Stimulated activated CD4-positive, alpha-beta T cell treated with anti-CD3 and anti-CD28 coated beads, Interleukin-12 subunit alpha, Interleukin-12 subunit beta, amount 100 ng/mL, for 48 hours (primary cell): ENCODE measurements at regions not wholly inside any gene's neighbourhood (a gene's known extent, or its start where the extent isn't known, plus 50 kb on each side); places are given as distances from the start of the nearest gene placed in this dataset.
"Not testable (repeated sequence)": the region's sequence is repeated elsewhere in the genome, so short reads cannot be mapped to it uniquely, and the experiment has no call there.

Source experiments
- DNase-seq, 3 donors: peaks; one replicate each; pipeline ENCODE4 v3.0.0-alpha.2; 2020; ENCODE audit warnings: low read depth in 2 of 3, low spot score in 1 of 3

GRCh38 chr13:44755872-44756271 lies 179.7 kb upstream of the TSC22D1 start:
- DNase-seq, result no peak

- DNase-seq, result no peak
Observed at GRCh38 chr13:44752164-44752563, 176.0 kb upstream of the TSC22D1 start.

- DNase-seq, result no peak
Observed at GRCh38 chr13:44750630-44751029, 174.5 kb upstream of the TSC22D1 start.

- no peak for DNase-seq
Observed at GRCh38 chr13:44749906-44750305, 173.8 kb upstream of the TSC22D1 start.

GRCh38 chr13:44748439-44748838 lies 172.3 kb upstream of the TSC22D1 start:
- DNase-seq, result no peak

- no peak for DNase-seq
Observed at GRCh38 chr13:44747179-44747578, 171.0 kb upstream of the TSC22D1 start.

- DNase-seq, result no peak
Observed at GRCh38 chr13:44746690-44747089, 170.6 kb upstream of the TSC22D1 start.

- no peak for DNase-seq
Observed at GRCh38 chr13:44744880-44745633, 168.9 kb upstream of the TSC22D1 start.

- no peak for DNase-seq
Observed at GRCh38 chr13:44739539-44739938, 163.4 kb upstream of the TSC22D1 start.

GRCh38 chr13:44739120-44739519 lies 163.0 kb upstream of the TSC22D1 start:
- DNase-seq, result no peak

- DNase-seq, result no peak
Observed at GRCh38 chr13:44738463-44738862, 162.3 kb upstream of the TSC22D1 start.

GRCh38 chr13:44735806-44736205 lies 159.7 kb upstream of the TSC22D1 start:
- DNase-seq, result no peak

GRCh38 chr13:44734201-44734707 lies 158.1 kb upstream of the TSC22D1 start:
- no peak for DNase-seq

GRCh38 chr13:44732503-44733098 lies 156.5 kb upstream of the TSC22D1 start:
- no peak for DNase-seq

GRCh38 chr13:44730851-44731250 lies 154.7 kb upstream of the TSC22D1 start:
- DNase-seq, result no peak

- DNase-seq, result no peak
Observed at GRCh38 chr13:44730099-44730498, 154.0 kb upstream of the TSC22D1 start.

- DNase-seq, result not testable (repeated sequence)
Observed at GRCh38 chr13:44727591-44727990, 151.5 kb upstream of the TSC22D1 start.

- DNase-seq, result no peak
Observed at GRCh38 chr13:44726778-44727177, 150.6 kb upstream of the TSC22D1 start.

- DNase-seq, result no peak
Observed at GRCh38 chr13:44726214-44726613, 150.1 kb upstream of the TSC22D1 start.

- DNase-seq, result no peak
Observed at GRCh38 chr13:44719857-44720671, 143.9 kb upstream of the TSC22D1 start.

GRCh38 chr13:44718467-44718866 lies 142.3 kb upstream of the TSC22D1 start:
- no peak for DNase-seq
